PC-9 (cell line): ENCODE measurements at regions not wholly inside any gene's neighbourhood (a gene's known extent, or its start where the extent isn't known, plus 50 kb on each side); places are given as distances from the start of the nearest gene placed in this dataset.

ENCODE experiments used
- CTCF ChIP-seq: fragments of 200-600 bp; sonication (generic); conservative IDR thresholded peaks from 2 replicates; pipeline ENCODE4 v1.6.1; 2017; ENCODE audit warnings: mixed run types, antibody characterized with exemption, mild to moderate bottlenecking, moderate library complexity
- EZH2 ChIP-seq: fragments of 200-600 bp; sonication (generic); IDR thresholded peaks from 2 replicates; pipeline ENCODE4 v1.8.0; 2017; ENCODE audit warnings: antibody characterized with exemption, low read depth

- TF ChIP-seq CTCF (no peak), EZH2 (no peak)
These were observed 390.0 kb downstream of the TNS3 start for GRCh38 chr7:47191876-47192291.
